Sigmoid colon (tissue), 4 donors: ENCODE measurements at regions not wholly inside any gene's neighbourhood (a gene's known extent, or its start where the extent isn't known, plus 50 kb on each side); places are given as distances from the start of the nearest gene placed in this dataset.

Experiments
- CTCF ChIP-seq, 4 experiments: fragments of 450-650 bp in 3 of 4; fragments of 200-600 bp in 1 of 4; IDR thresholded peaks; one replicate each; pipeline ENCODE4 v1.5.1; 2016 to 2019; ENCODE audit warnings: antibody characterized with exemption in 4 of 4, mild to moderate bottlenecking in 3 of 4, moderate library complexity in 2 of 4
- EP300 ChIP-seq, 4 donors: sonication (generic); formaldehyde crosslinking; IDR thresholded peaks; one replicate each; pipeline ENCODE4 v1.6.1; 2017; ENCODE audit warnings: antibody characterized with exemption in 4 of 4
- POLR2A ChIP-seq, 2 donors: fragments of 450-650 bp; IDR thresholded peaks; one replicate each; pipeline ENCODE4 v1.6.1; 2016; ENCODE audit warnings: antibody characterized with exemption in 2 of 2, mild to moderate bottlenecking in 2 of 2, moderate library complexity in 2 of 2

GRCh38 chr16:47849736-47850135 is 306.1 kb downstream of the ABCC12 start:
- no peak for TF ChIP-seq POLR2A (IDR thresholded peaks at IDR 0.05)
- no peak for TF ChIP-seq EP300 (IDR thresholded peaks at IDR 0.05)
- TF ChIP-seq CTCF (IDR thresholded peaks at IDR 0.05) = no peak
